Chondrocyte (in vitro differentiated cells): ENCODE measurements at regions not wholly inside any gene's neighbourhood (a gene's known extent, or its start where the extent isn't known, plus 50 kb on each side); places are given as distances from the start of the nearest gene placed in this dataset.

Experiments
- DNase-seq: peaks from one replicate; pipeline ENCODE4 v3.0.0; 2021; ENCODE audit warnings: mixed read lengths, low spot score
- H3K27ac Mint-ChIP-seq: one replicate; pipeline ENCODE4 v1.8.0; 2021; ENCODE audit warnings: mild to moderate bottlenecking, moderate library complexity, mixed read lengths; ENCODE audit not compliant: unreplicated experiment
- H3K27me3 Mint-ChIP-seq: 2 replicates; pipeline ENCODE4 v1.8.0; 2021; ENCODE audit warnings: low read depth, mixed read lengths
- H3K36me3 Mint-ChIP-seq: 2 replicates; pipeline ENCODE4 v1.8.0; 2021; ENCODE audit warnings: low read depth, mixed read lengths
- H3K4me1 Mint-ChIP-seq: 2 replicates; pipeline ENCODE4 v1.8.0; 2021; ENCODE audit warnings: low read depth, mild to moderate bottlenecking, mixed read lengths
- H3K4me3 Mint-ChIP-seq: one replicate; pipeline ENCODE4 v1.8.0; 2021; ENCODE audit warnings: mild to moderate bottlenecking, moderate library complexity, mixed read lengths; ENCODE audit not compliant: unreplicated experiment
- H3K9me3 Mint-ChIP-seq: 2 replicates; pipeline ENCODE4 v1.8.0; 2021; ENCODE audit warnings: low read depth, mixed read lengths
- TF ChIP-seq, protein P1 (sequence below): fragments of 200-600 bp; sonication (generic); IDR thresholded peaks from 2 replicates; pipeline ENCODE4 v1.5.0; 2021; ENCODE audit warnings: antibody characterized with exemption, mild to moderate bottlenecking, moderate library complexity

DNA sequence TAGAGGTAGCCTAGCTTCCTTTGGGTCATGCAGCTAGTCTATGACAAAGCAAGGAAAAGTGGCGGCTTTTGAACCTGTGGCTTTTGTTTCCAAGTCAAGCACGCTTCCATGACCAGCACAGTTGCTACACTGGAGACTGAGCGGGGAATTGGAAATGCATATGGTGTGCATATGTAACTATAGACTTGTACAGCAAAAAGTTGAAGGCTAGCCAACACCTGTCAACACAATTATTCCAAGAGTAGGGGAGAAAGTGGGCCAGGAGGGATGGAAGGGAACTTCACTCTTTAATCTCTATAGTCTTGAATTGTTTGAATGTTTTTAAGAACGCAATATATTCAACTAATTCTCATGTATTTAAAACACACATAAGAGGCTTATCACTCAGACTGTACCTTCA lies 218.5 kb upstream of the CADM1 start:
- DNase-seq: no peak
- Mint-ChIP-seq H3K4me1 (peaks cover 3% of the 10 kb centered on the region), H3K9me3 (peaks cover 7% of the 10 kb centered on the region), H3K4me3 (no peak overlapping the region), H3K27me3 (peaks cover 9% of the 10 kb centered on the region), H3K27ac (no peak overlapping the region), H3K36me3 (peaks cover 2% of the 10 kb centered on the region)
- TF ChIP-seq, protein P1, sequence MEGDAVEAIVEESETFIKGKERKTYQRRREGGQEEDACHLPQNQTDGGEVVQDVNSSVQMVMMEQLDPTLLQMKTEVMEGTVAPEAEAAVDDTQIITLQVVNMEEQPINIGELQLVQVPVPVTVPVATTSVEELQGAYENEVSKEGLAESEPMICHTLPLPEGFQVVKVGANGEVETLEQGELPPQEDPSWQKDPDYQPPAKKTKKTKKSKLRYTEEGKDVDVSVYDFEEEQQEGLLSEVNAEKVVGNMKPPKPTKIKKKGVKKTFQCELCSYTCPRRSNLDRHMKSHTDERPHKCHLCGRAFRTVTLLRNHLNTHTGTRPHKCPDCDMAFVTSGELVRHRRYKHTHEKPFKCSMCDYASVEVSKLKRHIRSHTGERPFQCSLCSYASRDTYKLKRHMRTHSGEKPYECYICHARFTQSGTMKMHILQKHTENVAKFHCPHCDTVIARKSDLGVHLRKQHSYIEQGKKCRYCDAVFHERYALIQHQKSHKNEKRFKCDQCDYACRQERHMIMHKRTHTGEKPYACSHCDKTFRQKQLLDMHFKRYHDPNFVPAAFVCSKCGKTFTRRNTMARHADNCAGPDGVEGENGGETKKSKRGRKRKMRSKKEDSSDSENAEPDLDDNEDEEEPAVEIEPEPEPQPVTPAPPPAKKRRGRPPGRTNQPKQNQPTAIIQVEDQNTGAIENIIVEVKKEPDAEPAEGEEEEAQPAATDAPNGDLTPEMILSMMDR: no peak

DNA sequence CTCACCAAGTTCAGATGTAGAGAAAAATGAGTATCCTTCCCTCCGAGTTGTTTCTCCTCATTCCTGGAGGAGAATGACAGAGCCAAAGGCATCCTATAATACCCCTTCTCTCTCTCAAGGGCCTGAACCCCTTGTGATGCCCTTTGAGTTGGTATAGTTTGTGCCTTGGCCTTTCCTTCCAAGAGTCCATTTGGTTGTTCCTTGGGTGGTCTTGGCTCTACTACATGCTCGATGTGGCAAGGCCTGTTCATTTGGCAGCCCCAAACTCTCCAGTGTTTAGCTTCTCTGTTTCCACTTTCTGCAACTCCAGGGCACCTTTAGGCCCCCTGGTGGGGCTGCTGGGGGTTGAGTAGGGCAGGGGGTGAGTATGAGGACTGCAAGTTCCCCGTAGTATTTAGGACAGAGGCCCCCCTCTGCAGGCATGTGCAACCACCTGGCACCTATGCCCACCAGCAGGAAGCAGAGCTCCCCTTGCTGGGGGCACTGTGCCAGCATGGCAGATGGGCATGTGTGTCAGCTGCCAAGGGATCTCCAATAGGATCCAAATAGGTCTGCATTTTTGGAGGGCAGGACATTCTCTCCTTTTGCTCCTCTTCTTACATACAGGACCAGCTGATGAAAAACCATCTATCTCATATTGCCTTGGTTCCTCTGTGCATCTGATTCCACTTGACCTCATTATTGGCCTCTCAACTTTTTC lies 217.2 kb upstream of the CADM1 start:
- Mint-ChIP-seq H3K4me1 (peaks cover 9% of the 10 kb centered on the region), H3K27ac (no peak overlapping the region), H3K27me3 (peaks cover 8% of the 10 kb centered on the region), H3K9me3 (peaks cover 7% of the 10 kb centered on the region), H3K4me3 (no peak overlapping the region), H3K36me3 (peaks cover 4% of the 10 kb centered on the region)
- no peak for DNase-seq
- TF ChIP-seq, protein P1: no peak

DNA sequence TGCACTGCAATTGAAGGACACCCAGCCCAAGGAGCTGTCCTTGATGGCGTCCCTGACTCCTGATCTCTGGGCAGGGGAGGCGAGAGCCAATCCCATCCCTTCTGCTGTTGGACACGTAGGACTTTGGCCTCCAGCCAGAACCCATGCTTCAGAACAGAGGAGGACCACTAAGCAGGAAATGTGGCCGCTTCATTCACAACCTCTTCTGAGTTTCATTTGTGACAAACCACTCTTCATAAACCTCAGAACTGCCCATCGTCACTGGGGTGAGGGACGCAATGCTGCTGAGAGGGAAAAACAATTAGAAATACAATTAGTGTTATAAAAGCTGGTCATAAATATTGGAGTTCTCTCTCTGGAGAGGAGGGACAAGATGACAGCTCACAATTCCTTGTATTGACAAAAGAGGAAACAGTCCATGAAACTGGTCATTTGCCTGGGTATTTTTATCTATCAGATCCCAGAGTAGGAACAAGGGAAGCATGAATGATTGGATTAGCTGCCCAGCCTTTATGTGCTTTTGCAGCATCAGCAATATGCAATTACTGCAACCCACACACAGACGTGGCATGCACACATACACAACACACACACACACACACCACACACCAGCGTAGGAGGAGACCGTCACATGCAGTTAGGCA lies 216.5 kb upstream of the CADM1 start:
- Mint-ChIP-seq H3K36me3 (peaks cover 3% of the 10 kb centered on the region), H3K27me3 (peaks cover 13% of the 10 kb centered on the region), H3K27ac (no peak overlapping the region), H3K4me3 (no peak overlapping the region), H3K9me3 (peaks cover 7% of the 10 kb centered on the region), H3K4me1 (peaks cover 10% of the 10 kb centered on the region)
- TF ChIP-seq, protein P1: no peak
- DNase-seq: no peak

DNA sequence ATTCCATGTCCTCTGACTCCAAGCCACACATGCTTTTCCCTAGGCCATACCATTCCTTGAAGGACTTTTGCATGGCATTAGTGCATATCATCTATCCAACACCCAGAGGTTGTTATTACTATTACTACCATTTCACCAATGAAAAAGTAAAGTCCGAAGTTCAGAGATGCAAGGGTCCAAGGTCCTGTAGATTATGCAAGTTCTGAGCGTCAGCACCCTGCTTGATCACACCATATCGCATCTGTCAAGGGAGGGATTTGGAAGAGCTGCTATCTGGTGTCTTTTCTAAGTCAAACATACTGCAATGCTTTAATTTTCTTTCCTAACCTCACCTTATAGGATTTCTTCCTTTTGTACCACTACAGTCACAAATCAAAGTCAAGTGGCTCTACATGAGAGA lies 214.7 kb upstream of the CADM1 start:
- no peak for DNase-seq
- Mint-ChIP-seq H3K4me1 (peaks cover 7% of the 10 kb centered on the region), H3K4me3 (no peak overlapping the region), H3K9me3 (no peaks in the 10 kb centered on the region), H3K36me3 (peaks cover 3% of the 10 kb centered on the region), H3K27me3 (peaks cover 29% of the 10 kb centered on the region), H3K27ac (no peak overlapping the region)
- TF ChIP-seq, protein P1: no peak

DNA sequence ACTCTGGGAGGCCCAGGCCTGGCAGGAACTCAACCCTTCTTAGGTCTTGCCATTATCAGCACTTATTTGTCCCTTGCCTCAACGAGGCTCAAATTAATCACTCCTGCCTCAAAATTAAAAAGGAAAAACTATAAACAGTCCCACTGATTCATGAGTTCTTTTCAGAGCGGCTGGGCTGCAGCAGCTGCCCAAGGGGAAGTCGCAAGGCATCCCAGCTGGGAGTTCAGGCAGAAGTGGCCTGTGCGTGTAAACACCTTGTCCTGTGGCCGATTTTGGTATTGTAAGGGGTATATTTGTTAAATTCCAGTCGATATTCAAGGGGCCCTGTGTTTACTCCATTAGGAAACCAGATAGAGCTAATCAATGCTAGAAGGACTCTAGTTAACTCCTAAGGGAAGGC lies 213.9 kb upstream of the CADM1 start:
- TF ChIP-seq, protein P1: no peak
- no peak for DNase-seq
- Mint-ChIP-seq H3K27ac (no peak overlapping the region), H3K9me3 (no peaks in the 10 kb centered on the region), H3K27me3 (peaks cover 32% of the 10 kb centered on the region), H3K36me3 (peaks cover 3% of the 10 kb centered on the region), H3K4me3 (no peak overlapping the region), H3K4me1 (peaks cover 7% of the 10 kb centered on the region)
